CD14-positive monocyte (primary cell): ENCODE measurements at regions not wholly inside any gene's neighbourhood (a gene's known extent, or its start where the extent isn't known, plus 50 kb on each side); places are given as distances from the start of the nearest gene placed in this dataset.
A peak's percentile ranks its signal among the peaks of the same experiment; 100 is the strongest.

Source experiments
- DNase-seq, 3 donors: peaks; one replicate each; pipeline ENCODE4 v3.0.0-alpha.2; 2011 to 2022
- H2AFZ ChIP-seq: 2 replicates; pipeline ENCODE4 v1.6.0; 2012; ENCODE audit warnings: mild to moderate bottlenecking, low read depth, low read length, inconsistent platforms; ENCODE audit not compliant: insufficient read depth, poor library complexity, severe bottlenecking
- H3K27ac ChIP-seq, 2 donors: 1 replicate in 1 of 2; 2 replicates in 1 of 2; pipeline ENCODE4 v1.5.1; 2012 to 2013; ENCODE audit warnings: low read length in 2 of 2, control low read depth in 1 of 2, inconsistent platforms in 1 of 2, low read depth in 1 of 2, mild to moderate bottlenecking in 1 of 2
- H3K27me3 ChIP-seq, 2 donors: one replicate each; pipeline versions ENCODE4 v1.6.0 to v1.6.1; 2011 to 2013; ENCODE audit warnings: low read length in 2 of 2; ENCODE audit not compliant: control insufficient read depth in 2 of 2, insufficient read depth in 2 of 2
- H3K36me3 ChIP-seq, 2 donors: replicated peaks in 1 of 2; 1 replicate in 1 of 2; 2 replicates in 1 of 2; pipeline versions ENCODE4 v1.5.1 to v1.6.1; 2012 to 2013; ENCODE audit warnings: low read length in 2 of 2, control low read depth in 1 of 2, inconsistent platforms in 1 of 2, mild to moderate bottlenecking in 1 of 2; ENCODE audit not compliant: insufficient read depth in 2 of 2, control insufficient read depth in 1 of 2
- H3K4me1 ChIP-seq, 2 donors: 1 replicate in 1 of 2; 2 replicates in 1 of 2; pipeline versions ENCODE4 v1.5.1 to v1.6.1; 2012 to 2013; ENCODE audit warnings: low read length in 2 of 2, control low read depth in 1 of 2, inconsistent platforms in 1 of 2, mild to moderate bottlenecking in 1 of 2, moderate library complexity in 1 of 2; ENCODE audit not compliant: insufficient read depth in 2 of 2, control insufficient read depth in 1 of 2
- H3K4me2 ChIP-seq: replicated peaks from 2 replicates; pipeline ENCODE3; 2012; ENCODE audit warnings: low read length, moderate library complexity, mild to moderate bottlenecking; ENCODE audit not compliant: poor library complexity, severe bottlenecking; ENCODE audit errors: extremely low read depth
- H3K4me3 ChIP-seq, 3 experiments: fragments of 200-600 bp in 1 of 3; sonication (generic) in 1 of 3; replicated peaks in 1 of 3; 1 replicate in 2 of 3; 2 replicates in 1 of 3; pipeline ENCODE4 v1.5.1; 2011 to 2013; ENCODE audit warnings: low read length in 3 of 3, mild to moderate bottlenecking in 3 of 3, control low read depth in 2 of 3, low read depth in 2 of 3, inconsistent platforms in 1 of 3, moderate library complexity in 1 of 3
- H3K79me2 ChIP-seq: 2 replicates; pipeline ENCODE4 v1.6.0; 2012; ENCODE audit warnings: mild to moderate bottlenecking, control low read depth, inconsistent platforms, low read length, moderate library complexity; ENCODE audit not compliant: insufficient read depth
- H3K9ac ChIP-seq: 2 replicates; pipeline ENCODE4 v1.6.0; 2017; ENCODE audit warnings: low read length, mild to moderate bottlenecking; ENCODE audit not compliant: insufficient read depth, poor library complexity, severe bottlenecking
- H3K9me3 ChIP-seq, 2 donors: replicated peaks in 1 of 2; 1 replicate in 1 of 2; 2 replicates in 1 of 2; pipeline versions ENCODE4 v1.5.1 to v1.6.1; 2012 to 2013; ENCODE audit warnings: low read length in 2 of 2, control low read depth in 1 of 2; ENCODE audit not compliant: control insufficient read depth in 1 of 2, insufficient read depth in 1 of 2
- H4K20me1 ChIP-seq: 2 replicates; pipeline ENCODE4 v1.6.0; 2012; ENCODE audit warnings: mild to moderate bottlenecking, low read length, control low read depth, moderate library complexity; ENCODE audit not compliant: insufficient read depth
- H3K27ac Mint-ChIP-seq, 7 donors: one replicate each; pipeline ENCODE4 v1.8.0; 2020; ENCODE audit warnings: mild to moderate bottlenecking in 7 of 7, mixed read lengths in 7 of 7, moderate library complexity in 6 of 7, inconsistent platforms in 2 of 7
- H3K27me3 Mint-ChIP-seq, 3 donors: one replicate each; pipeline ENCODE4 v1.8.0; 2021 to 2022; ENCODE audit warnings: low read depth in 3 of 3, mild to moderate bottlenecking in 3 of 3, mixed read lengths in 3 of 3, moderate library complexity in 3 of 3, inconsistent platforms in 1 of 3
- H3K36me3 Mint-ChIP-seq, 2 donors: one replicate each; pipeline ENCODE4 v1.8.0; 2020; ENCODE audit warnings: mixed read lengths in 2 of 2, inconsistent platforms in 1 of 2, mild to moderate bottlenecking in 1 of 2
- H3K4me1 Mint-ChIP-seq: one replicate; pipeline ENCODE4 v1.8.0; 2020; ENCODE audit warnings: mild to moderate bottlenecking, mixed read lengths
- H3K4me3 Mint-ChIP-seq, 2 donors: one replicate each; pipeline ENCODE4 v1.8.0; 2020; ENCODE audit warnings: mild to moderate bottlenecking in 2 of 2, mixed read lengths in 2 of 2, moderate library complexity in 1 of 2
- H3K9me3 Mint-ChIP-seq, 7 donors: one replicate each; pipeline ENCODE4 v1.8.0; 2020 to 2022; ENCODE audit warnings: mixed read lengths in 7 of 7, mild to moderate bottlenecking in 6 of 7, moderate library complexity in 6 of 7, inconsistent platforms in 2 of 7
- CTCF ChIP-seq: fragments of 200-600 bp; IDR thresholded peaks from one replicate; pipeline ENCODE4 v1.8.0; 2022; ENCODE audit warnings: antibody characterized with exemption, mild to moderate bottlenecking
- WGBS: methylation state at CpG from one replicate; pipeline ENCODE4 v1.1.5; 2013; ENCODE audit warnings: missing lambda C conversion rate; ENCODE audit not compliant: insufficient coverage; 5-methylcytosine and 5-hydroxymethylcytosine counted together
- intact Hi-C, 2 donors: fragments of 100-400 bp; cut with micrococcal nuclease; formaldehyde crosslinking; loops; one replicate each; pipeline versions ENCODE4 v1.15.0 to v1.15.1; 2023

- H3K27ac ChIP-seq, result no peak overlapping the region
- H4K20me1 ChIP-seq, result no peaks in the 10 kb centered on the region
- H2AFZ ChIP-seq, result no peak overlapping the region
- H3K36me3 ChIP-seq, result no peaks in the 10 kb centered on the region
- no peaks in the 10 kb centered on the region for H3K4me1 Mint-ChIP-seq
- no peak for TF ChIP-seq CTCF
- H3K4me3 ChIP-seq, result no peak overlapping the region
- no peaks in the 10 kb centered on the region for H3K4me1 ChIP-seq
- no peaks in the 10 kb centered on the region for H3K36me3 Mint-ChIP-seq
- peaks cover 3% of the 10 kb centered on the region in 2 donors for H3K27me3 ChIP-seq
- no peaks in the 10 kb centered on the region for H3K79me2 ChIP-seq
- intact Hi-C loops, result no loop called here
- peak overlapping the region in 1 of 7 donors; percentile 23 for H3K27ac Mint-ChIP-seq
- H3K9ac ChIP-seq, result no peak overlapping the region
- H3K9me3 ChIP-seq, result no peaks in the 10 kb centered on the region
- H3K4me2 ChIP-seq, result no peak overlapping the region
- DNase-seq, result no peak
- H3K9me3 Mint-ChIP-seq, result peaks cover 0 to 5% (median 4%) of the 10 kb centered on the region in 7 donors
- no CpG with 5 or more reads among the region's 1 CpG for WGBS
- peaks cover 8 to 12% (median 9%) of the 10 kb centered on the region in 3 donors for H3K27me3 Mint-ChIP-seq
- H3K4me3 Mint-ChIP-seq, result no peak overlapping the region
These were observed 174.5 kb upstream of the RMP24 start for GRCh38 chr18:35797948-35798347.

GRCh38 chr18:35803551-35803950, 168.9 kb upstream of the RMP24 start:
- intact Hi-C loops, result loop anchor here in 1 of 2 donors (5.0 kb wide), 1 partner anchor 34 kb away; no protein-coding TSS in a partner anchor

More at GRCh38 chr18:35803551-35803950, 168.9 kb upstream of the RMP24 start:
- Mint-ChIP-seq H3K4me3 (no peak overlapping the region), H3K9me3 (peaks cover 0 to 4% (median 2%) of the 10 kb centered on the region in 7 donors), H3K4me1 (peaks cover 8% of the 10 kb centered on the region), H3K36me3 (peaks cover 0 to 1% of the 10 kb centered on the region in 2 donors), H3K27ac (no peak overlapping the region), H3K27me3 (peaks cover 0 to 14% (median 1%) of the 10 kb centered on the region in 3 donors)
- no peak overlapping the region for H3K4me2 ChIP-seq
- no peak for DNase-seq
- no peak overlapping the region for H3K4me3 ChIP-seq
- no peak overlapping the region for H3K9ac ChIP-seq
- peaks cover 3% of the 10 kb centered on the region in 2 donors for H3K27me3 ChIP-seq
- H3K9me3 ChIP-seq, result no peaks in the 10 kb centered on the region
- no peak for TF ChIP-seq CTCF
- no peaks in the 10 kb centered on the region for H3K79me2 ChIP-seq
- H3K4me1 ChIP-seq, result peaks cover 2 to 7% of the 10 kb centered on the region in 2 donors
- H3K27ac ChIP-seq, result no peak overlapping the region
- WGBS, result no CpG with 5 or more reads among the region's 1 CpG
- no peaks in the 10 kb centered on the region for H3K36me3 ChIP-seq
- no peaks in the 10 kb centered on the region for H4K20me1 ChIP-seq
- H2AFZ ChIP-seq, result no peak overlapping the region
